GM12865 (cell line): ENCODE measurements at regions not wholly inside any gene's neighbourhood (a gene's known extent, or its start where the extent isn't known, plus 50 kb on each side); places are given as distances from the start of the nearest gene placed in this dataset.

Source experiments
- DNase-seq: peaks from one replicate; pipeline ENCODE4 v3.0.0; 2010; ENCODE audit warnings: low read depth
- H3K4me3 ChIP-seq: 2 replicates; pipeline ENCODE4 v1.5.1; 2011; ENCODE audit warnings: mild to moderate bottlenecking, low read depth, low read length, control low read depth
- CTCF ChIP-seq: IDR thresholded peaks from 2 replicates; pipeline ENCODE4 v1.5.1; 2011; ENCODE audit warnings: low read length, control low read depth, low read depth, inconsistent platforms; ENCODE audit not compliant: insufficient read depth; ENCODE audit errors: missing control alignments

- DNase-seq: no peak
- TF ChIP-seq CTCF: no peak
- no peak overlapping the region for H3K4me3 ChIP-seq
Observed at GRCh38 chr15:25624504-25625177, 185.8 kb upstream of the UBE3A start.

GRCh38 chr15:25623708-25624107, 184.9 kb upstream of the UBE3A start:
- DNase-seq: no peak
- no peak overlapping the region for H3K4me3 ChIP-seq
- no peak for TF ChIP-seq CTCF

GRCh38 chr15:25620466-25620865, 181.6 kb upstream of the UBE3A start:
- no peak for TF ChIP-seq CTCF
- H3K4me3 ChIP-seq: no peak overlapping the region
- no peak for DNase-seq

- no peak for TF ChIP-seq CTCF
- DNase-seq: no peak
- no peak overlapping the region for H3K4me3 ChIP-seq
Observed at GRCh38 chr15:25619761-25620160, 180.9 kb upstream of the UBE3A start.

GRCh38 chr15:25619076-25619475, 180.3 kb upstream of the UBE3A start:
- no peak overlapping the region for H3K4me3 ChIP-seq
- no peak for DNase-seq
- TF ChIP-seq CTCF: no peak

- DNase-seq: no peak
- TF ChIP-seq CTCF: no peak
- H3K4me3 ChIP-seq: no peak overlapping the region
Observed at GRCh38 chr15:25618161-25618560, 179.3 kb upstream of the UBE3A start.

GRCh38 chr15:25616471-25616870, 177.6 kb upstream of the UBE3A start:
- DNase-seq: no peak
- H3K4me3 ChIP-seq: no peak overlapping the region
- no peak for TF ChIP-seq CTCF
